ENCODE measurements at regions not wholly inside any gene's neighbourhood (a gene's known extent, or its start where the extent isn't known, plus 50 kb on each side); places are given as distances from the start of the nearest gene placed in this dataset.

- TF ChIP-seq E4F1 (IDR thresholded peaks at IDR 0.05; ENCODE audit: borderline replicate concordance, partially characterized antibody): no peak
- TF ChIP-seq RFX5 (IDR thresholded peaks at IDR 0.05; ENCODE audit: low read depth, low read length): no peak
- no peak for TF ChIP-seq ESRRA (IDR thresholded peaks at IDR 0.05; ENCODE audit: low read length)
- TF ChIP-seq NFYB (IDR thresholded peaks at IDR 0.05; ENCODE audit: insufficient read depth, low read depth, low read length): no peak
- no peak for TF ChIP-seq PBX3 (IDR thresholded peaks at IDR 0.05; ENCODE audit: insufficient replicate concordance, low read depth, low read length)
- no peak for TF ChIP-seq SREBF1 (IDR thresholded peaks at IDR 0.05; ENCODE audit: low read length)
- TF ChIP-seq CHD1 (IDR thresholded peaks at IDR 0.05; ENCODE audit: low read depth, low read length): no peak
Measured at GRCh38 chr21:37987668-37988067, 71.4 kb upstream of the KCNJ6 start (continued).

- H3K27me3 ChIP-seq (replicated peaks in 1 of 2; ENCODE audit: control insufficient read depth in 2 of 2, insufficient read depth in 2 of 2, low read length in 1 of 2): no peaks in the 10 kb centered on the region; a peak in 1 of 4 replicates
- POLR2A ChIA-PET: no interaction called here
Measured at GRCh38 chr21:37993071-37993470, 76.8 kb upstream of the KCNJ6 start.

More at GRCh38 chr21:37993071-37993470, 76.8 kb upstream of the KCNJ6 start:
- TF ChIP-seq ELK1 (IDR thresholded peaks at IDR 0.05; ENCODE audit: low read depth, low read length): no peak
- no peak for TF ChIP-seq E4F1 (IDR thresholded peaks at IDR 0.05; ENCODE audit: borderline replicate concordance, partially characterized antibody)
- H3K4me1 ChIP-seq (ENCODE audit: control insufficient read depth, insufficient read depth, low read length): no peaks in the 10 kb centered on the region
- intact Hi-C loops (cut with micrococcal nuclease; ENCODE audit: unreplicated experiment) (no loop called here), in situ Hi-C loops (cut with MboI) (no loop called here)
- ATAC-seq (no peak), DNase-seq (ENCODE audit: low read depth, low spot score) (no peak), FAIRE-seq (no peak)
- H2AFZ ChIP-seq (ENCODE audit: control insufficient read depth, low read depth, low read length): no peak overlapping the region
- ChIA-PET RAD21 (ENCODE audit: unreplicated experiment) (no interaction called here), SMC1A (ENCODE audit: uncharacterized antibody, unreplicated experiment) (no interaction called here), CTCF (no interaction called here)
- no peak overlapping the region for H3K4me3 ChIP-seq
- no peaks in the 10 kb centered on the region for H3K9me3 ChIP-seq (replicated peaks; ENCODE audit: control insufficient read depth, insufficient read depth, low read length)
- BruUV-seq (replicated peaks): no TSS peak
- H4K20me1 ChIP-seq (ENCODE audit: control insufficient read depth, insufficient read depth): no peaks in the 10 kb centered on the region
- H3K4me2 ChIP-seq (ENCODE audit: control insufficient read depth, insufficient read depth): no peak overlapping the region
- no peaks in the 10 kb centered on the region for H3K36me3 ChIP-seq (ENCODE audit: control insufficient read depth in 2 of 2, insufficient read depth in 2 of 2, low read length in 1 of 2)
- no peak overlapping the region for H3K9ac ChIP-seq (ENCODE audit: control insufficient read depth, insufficient read depth, low read length)
- WGBS (ENCODE audit: insufficient coverage, insufficient replicate concordance, low lambda C conversion rate, missing lambda C conversion rate): 0% methylated on average over 1 of the region's 1 CpG
- H3K79me2 ChIP-seq (ENCODE audit: control insufficient read depth, insufficient read depth, low read length): no peaks in the 10 kb centered on the region
- no peak overlapping the region for H3K27ac ChIP-seq (ENCODE audit: control insufficient read depth, insufficient read depth)
